OCI-LY7 (cell line): ENCODE measurements at regions not wholly inside any gene's neighbourhood (a gene's known extent, or its start where the extent isn't known, plus 50 kb on each side); places are given as distances from the start of the nearest gene placed in this dataset.

Source experiments
- BruUV-seq: library from RNA; stranded (reverse); fragments of 400-500 nt; replicated peaks from 2 replicates; lab custom pipeline; 2021; lab: Mats Ljungman, UMichigan
- CTCF ChIA-PET: fragments of 300-600 bp; sonication (Branson Sonifier 250); formaldehyde crosslinking; loops from one replicate; lab custom pipeline; 2022; ENCODE audit warnings: antibody characterized with exemption; ENCODE audit not compliant: unreplicated experiment; lab: Charles Lee
- POLR2A ChIA-PET: fragments of 300-600 bp; sonication (Branson Sonifier 250); formaldehyde crosslinking; loops from one replicate; lab custom pipeline; 2022; ENCODE audit warnings: antibody characterized with exemption; lab: Charles Lee
- DNase-seq: peaks from one replicate; pipeline ENCODE4 v3.0.0-alpha.2; 2015; ENCODE audit warnings: low spot score
- H2AFZ ChIP-seq: fragments of 200-600 bp; sonication (generic), shearing (Covaris generic); 2 replicates; pipeline ENCODE4 v1.6.1; 2014; ENCODE audit warnings: mild to moderate bottlenecking, antibody characterized with exemption, low read length, moderate library complexity
- H3K27ac ChIP-seq: fragments of 200-600 bp; sonication (generic); 2 replicates; pipeline ENCODE4 v1.5.1; 2014; ENCODE audit warnings: mixed run types, low read depth, mild to moderate bottlenecking, moderate library complexity, low read length, inconsistent platforms; ENCODE audit not compliant: poor library complexity, severe bottlenecking
- H3K36me3 ChIP-seq: fragments of 200-600 bp; sonication (generic); 2 replicates; pipeline ENCODE4 v1.6.1; 2014; ENCODE audit warnings: mild to moderate bottlenecking, antibody characterized with exemption, low read length, moderate library complexity, mixed read lengths; ENCODE audit not compliant: insufficient read depth
- H3K4me1 ChIP-seq: fragments of 200-600 bp; sonication (generic); 2 replicates; pipeline ENCODE4 v1.5.1; 2014; ENCODE audit warnings: mild to moderate bottlenecking, low read length; ENCODE audit not compliant: insufficient read depth, poor library complexity, severe bottlenecking
- H3K4me2 ChIP-seq: fragments of 200-600 bp; sonication (generic); 2 replicates; pipeline ENCODE4 v1.6.1; 2014; ENCODE audit warnings: mild to moderate bottlenecking, low read length
- H3K4me3 ChIP-seq: fragments of 200-600 bp; sonication (generic); 2 replicates; pipeline ENCODE4 v1.5.1; 2014; ENCODE audit warnings: mild to moderate bottlenecking, low read depth, low read length; ENCODE audit not compliant: poor library complexity, severe bottlenecking
- H3K79me2 ChIP-seq: fragments of 200-600 bp; sonication (generic); 2 replicates; pipeline ENCODE4 v1.6.1; 2016; ENCODE audit warnings: low read depth, mild to moderate bottlenecking, low read length, moderate library complexity, mixed read lengths; ENCODE audit not compliant: insufficient read depth
- H3K9me2 ChIP-seq: fragments of 200-600 bp; sonication (generic); 2 replicates; pipeline ENCODE4 v1.6.1; 2016; ENCODE audit warnings: mild to moderate bottlenecking, low read length, mixed read lengths; ENCODE audit not compliant: insufficient read depth
- H3K9me3 ChIP-seq: fragments of 200-600 bp; sonication (generic); 2 replicates; pipeline ENCODE4 v1.6.1; 2014; ENCODE audit warnings: mild to moderate bottlenecking, mixed run types, low read length, mixed read lengths
- H4K20me1 ChIP-seq: fragments of 200-600 bp; sonication (generic); 2 replicates; pipeline ENCODE4 v1.6.1; 2014; ENCODE audit warnings: mild to moderate bottlenecking, antibody characterized with exemption, low read length, moderate library complexity, mixed read lengths; ENCODE audit not compliant: insufficient read depth
- CTCF ChIP-seq: fragments of 200-600 bp; sonication (generic); conservative IDR thresholded peaks from 2 replicates; pipeline ENCODE4 v1.5.1; 2014; ENCODE audit warnings: mild to moderate bottlenecking, antibody characterized with exemption, low read length, moderate library complexity, mixed read lengths
- EZH2phosphoT487 ChIP-seq: fragments of 200-600 bp; sonication (generic); IDR thresholded peaks from 2 replicates; pipeline ENCODE4 v1.6.1; 2018; ENCODE audit warnings: low read depth, borderline replicate concordance, mild to moderate bottlenecking, mixed run types, antibody characterized with exemption, low read length, moderate library complexity, mixed read lengths
- intact Hi-C: fragments of 100-400 bp; cut with micrococcal nuclease; formaldehyde crosslinking; loops from one replicate; pipeline ENCODE4 v1.10.0; 2022; ENCODE audit not compliant: unreplicated experiment

GRCh38 chr4:148780426-148781005 lies 338.3 kb upstream of the NR3C2 start:
- no peaks in the 10 kb centered on the region for H3K4me1 ChIP-seq
- no peak for DNase-seq
- H3K79me2 ChIP-seq, result no peaks in the 10 kb centered on the region
- H3K9me2 ChIP-seq, result no peaks in the 10 kb centered on the region
- intact Hi-C loops, result no loop called here
- no peak overlapping the region for H3K4me2 ChIP-seq
- no peak overlapping the region for H2AFZ ChIP-seq
- CTCF ChIA-PET, result no interaction called here
- no peaks in the 10 kb centered on the region for H4K20me1 ChIP-seq
- BruUV-seq, result no TSS peak
- no peaks in the 10 kb centered on the region for H3K36me3 ChIP-seq
- no peak overlapping the region for H3K27ac ChIP-seq
- no peak for TF ChIP-seq CTCF
- TF ChIP-seq EZH2phosphoT487, result no peak
- POLR2A ChIA-PET, result interaction anchor here (0.6 to 1.1 kb wide), 3 partner anchors 9 to 215 kb away, joined by 3 to 4 read pairs (median 3); no protein-coding TSS in a partner anchor
- H3K9me3 ChIP-seq, result no peaks in the 10 kb centered on the region
- no peak overlapping the region for H3K4me3 ChIP-seq

GRCh38 chr4:148779771-148780170 lies 337.6 kb upstream of the NR3C2 start:
- Histone ChIP-seq H3K27ac (no peak overlapping the region), H3K4me1 (no peaks in the 10 kb centered on the region), H3K4me3 (no peak overlapping the region), H3K79me2 (no peaks in the 10 kb centered on the region), H2AFZ (no peak overlapping the region), H3K9me2 (no peaks in the 10 kb centered on the region), H3K36me3 (no peaks in the 10 kb centered on the region), H3K9me3 (no peaks in the 10 kb centered on the region), H4K20me1 (no peaks in the 10 kb centered on the region), H3K4me2 (no peak overlapping the region)
- no peak for TF ChIP-seq EZH2phosphoT487
- no peak for TF ChIP-seq CTCF
- no TSS peak for BruUV-seq
- ChIA-PET CTCF (no interaction called here), POLR2A (no interaction called here)
- intact Hi-C loops, result no loop called here
- no peak for DNase-seq

GRCh38 chr4:148778980-148779675 lies 336.9 kb upstream of the NR3C2 start:
- no TSS peak for BruUV-seq
- ChIA-PET CTCF (no interaction called here), POLR2A (interaction anchor here (0.6 kb wide), 1 partner anchor 327 kb away, joined by 3 read pairs; no protein-coding TSS in a partner anchor)
- Histone ChIP-seq H3K9me2 (no peaks in the 10 kb centered on the region), H3K27ac (no peak overlapping the region), H3K9me3 (no peaks in the 10 kb centered on the region), H3K79me2 (no peaks in the 10 kb centered on the region), H3K4me1 (no peaks in the 10 kb centered on the region), H4K20me1 (no peaks in the 10 kb centered on the region), H2AFZ (no peak overlapping the region), H3K4me3 (no peak overlapping the region), H3K4me2 (no peak overlapping the region), H3K36me3 (no peaks in the 10 kb centered on the region)
- no peak for DNase-seq
- intact Hi-C loops, result no loop called here
- TF ChIP-seq EZH2phosphoT487, result no peak
- TF ChIP-seq CTCF, result no peak
